HCT116 (cell line): ENCODE measurements at regions not wholly inside any gene's neighbourhood (a gene's known extent, or its start where the extent isn't known, plus 50 kb on each side); places are given as distances from the start of the nearest gene placed in this dataset.

Experiments used
- CTCF ChIP-seq, 3 experiments: fragments of 200-600 bp in 1 of 3; sonication (generic) in 1 of 3; IDR thresholded peaks in 2 of 3; conservative IDR thresholded peaks in 1 of 3; 2 replicates each; pipeline ENCODE4 v1.5.1; 2012 to 2017; ENCODE audit warnings: low read depth in 2 of 3, low read length in 2 of 3, antibody characterized with exemption in 1 of 3, borderline replicate concordance in 1 of 3, control low read depth in 1 of 3, mild to moderate bottlenecking in 1 of 3, mixed read lengths in 1 of 3, mixed run types in 1 of 3, moderate library complexity in 1 of 3; ENCODE audit not compliant: insufficient read depth in 1 of 3
- TF ChIP-seq, protein P1 (sequence below): IDR thresholded peaks from 2 replicates; pipeline ENCODE4 v1.6.1; 2012

DNA sequence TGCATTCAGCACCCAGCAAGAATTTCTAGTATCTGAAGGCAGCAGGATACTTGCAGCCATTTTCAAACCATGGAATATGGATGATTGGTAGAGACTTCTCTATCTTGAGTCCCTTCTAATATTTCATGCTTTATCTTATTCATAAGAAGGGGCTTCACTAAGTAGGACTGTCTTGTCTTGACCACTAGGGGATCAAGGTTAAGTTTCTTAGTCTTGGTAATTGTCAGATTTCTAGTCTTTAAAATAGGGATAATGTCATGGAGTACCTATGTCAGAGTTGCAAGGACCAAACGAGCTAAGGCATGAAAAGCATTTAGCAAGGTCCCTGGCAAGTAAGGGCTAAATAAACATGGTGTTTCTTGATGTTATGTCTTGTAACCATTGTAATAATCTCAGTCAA is 68.5 kb upstream of the ESR1 start:
- TF ChIP-seq, protein P1, sequence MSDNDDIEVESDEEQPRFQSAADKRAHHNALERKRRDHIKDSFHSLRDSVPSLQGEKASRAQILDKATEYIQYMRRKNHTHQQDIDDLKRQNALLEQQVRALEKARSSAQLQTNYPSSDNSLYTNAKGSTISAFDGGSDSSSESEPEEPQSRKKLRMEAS: no peak
- TF ChIP-seq CTCF (IDR thresholded peaks at IDR 0.05 in 2 of 3, conservative IDR thresholded peaks at IDR 0.05 in 1 of 3; ENCODE audit: borderline replicate concordance in 1 of 3, insufficient read depth in 1 of 3, low read depth in 2 of 3, low read length in 2 of 3): peak in 2 of 3 experiments; percentile 33 to 43; a peak in 4 of 6 replicates
